KBM-7 (cell line): ENCODE measurements at regions not wholly inside any gene's neighbourhood (a gene's known extent, or its start where the extent isn't known, plus 50 kb on each side); places are given as distances from the start of the nearest gene placed in this dataset.
"Not testable (repeated sequence)": the region's sequence is repeated elsewhere in the genome, so short reads cannot be mapped to it uniquely, and the experiment has no call there.

Source experiments
- DNase-seq: peaks from one replicate; pipeline ENCODE4 v3.0.0-alpha.2; 2015
- in situ Hi-C: fragments of 300-500 bp; cut with MboI; formaldehyde crosslinking; loops from 2 replicates; pipeline ENCODE4 v1.14.3; 2020; ENCODE audit warnings: low sequenced_read_pairs, low pct_unique_long_range_greater_than_20kb, mixed read lengths

GRCh38 chr14:105961625-105962024 lies 435.2 kb downstream of the TMEM121 start:
- in situ Hi-C loops, DNase-seq: not testable (repeated sequence)

GRCh38 chr14:105962532-105962931 lies 436.1 kb downstream of the TMEM121 start:
- in situ Hi-C loops: no loop called here

GRCh38 chr14:105968291-105968690 lies 441.9 kb downstream of the TMEM121 start:
- in situ Hi-C loops: no loop called here
- no peak for DNase-seq

More at GRCh38 chr14:105962532-105962931, 436.1 kb downstream of the TMEM121 start:
- no peak for DNase-seq

- DNase-seq, in situ Hi-C loops: not testable (repeated sequence)
Observed at GRCh38 chr14:105969026-105969425, 442.6 kb downstream of the TMEM121 start.

GRCh38 chr14:105970821-105971220 lies 444.4 kb downstream of the TMEM121 start:
- DNase-seq, in situ Hi-C loops: not testable (repeated sequence)

GRCh38 chr14:105971593-105972500 lies 445.5 kb downstream of the TMEM121 start:
- in situ Hi-C loops: no loop called here
- no peak for DNase-seq

- in situ Hi-C loops: no loop called here
- peak; percentile 57 for DNase-seq
Observed at GRCh38 chr14:105974902-105975301, 448.5 kb downstream of the TMEM121 start.

GRCh38 chr14:105978618-105979295 lies 452.4 kb downstream of the TMEM121 start:
- in situ Hi-C loops: no loop called here
- DNase-seq: no peak

GRCh38 chr14:105979446-105979845 lies 453.1 kb downstream of the TMEM121 start:
- no peak for DNase-seq
- in situ Hi-C loops: no loop called here

GRCh38 chr14:105980224-105980623 lies 453.8 kb downstream of the TMEM121 start:
- DNase-seq: no peak
- in situ Hi-C loops: no loop called here

- peak; percentile 62 for DNase-seq
- in situ Hi-C loops: not testable (repeated sequence)
Observed at GRCh38 chr14:105981517-105982302, 455.3 kb downstream of the TMEM121 start.

- no peak for DNase-seq
- in situ Hi-C loops: no loop called here
Observed at GRCh38 chr14:105982664-105983063, 456.3 kb downstream of the TMEM121 start.

GRCh38 chr14:105986894-105987284 lies 460.5 kb downstream of the TMEM121 start:
- in situ Hi-C loops: no loop called here

GRCh38 chr14:105987563-105987962 lies 461.2 kb downstream of the TMEM121 start:
- in situ Hi-C loops: no loop called here
- no peak for DNase-seq

More at GRCh38 chr14:105986894-105987284, 460.5 kb downstream of the TMEM121 start:
- no peak for DNase-seq

GRCh38 chr14:105989566-105990302 lies 463.4 kb downstream of the TMEM121 start:
- no peak for DNase-seq
- in situ Hi-C loops: no loop called here

GRCh38 chr14:105991677-105992076 lies 465.3 kb downstream of the TMEM121 start:
- in situ Hi-C loops, DNase-seq: not testable (repeated sequence)

- no peak for DNase-seq
- in situ Hi-C loops: no loop called here
Observed at GRCh38 chr14:105993814-105994213, 467.4 kb downstream of the TMEM121 start.

GRCh38 chr14:105995011-105995710 lies 468.8 kb downstream of the TMEM121 start:
- DNase-seq, in situ Hi-C loops: not testable (repeated sequence)
